ENCODE measurements at regions not wholly inside any gene's neighbourhood (a gene's known extent, or its start where the extent isn't known, plus 50 kb on each side); places are given as distances from the start of the nearest gene placed in this dataset.

- TF ChIP-seq GABPA (IDR thresholded peaks at IDR 0.05; ENCODE audit: low read depth) (no peak), CTCF (IDR thresholded peaks at IDR 0.05; ENCODE audit: insufficient read depth, low read length) (no peak), POLR2AphosphoS5 (IDR thresholded peaks at IDR 0.05; ENCODE audit: low read depth) (no peak), SPI1 (IDR thresholded peaks at IDR 0.05; ENCODE audit: borderline replicate concordance, low read depth) (no peak)
- TF ChIP-seq, protein P1, sequence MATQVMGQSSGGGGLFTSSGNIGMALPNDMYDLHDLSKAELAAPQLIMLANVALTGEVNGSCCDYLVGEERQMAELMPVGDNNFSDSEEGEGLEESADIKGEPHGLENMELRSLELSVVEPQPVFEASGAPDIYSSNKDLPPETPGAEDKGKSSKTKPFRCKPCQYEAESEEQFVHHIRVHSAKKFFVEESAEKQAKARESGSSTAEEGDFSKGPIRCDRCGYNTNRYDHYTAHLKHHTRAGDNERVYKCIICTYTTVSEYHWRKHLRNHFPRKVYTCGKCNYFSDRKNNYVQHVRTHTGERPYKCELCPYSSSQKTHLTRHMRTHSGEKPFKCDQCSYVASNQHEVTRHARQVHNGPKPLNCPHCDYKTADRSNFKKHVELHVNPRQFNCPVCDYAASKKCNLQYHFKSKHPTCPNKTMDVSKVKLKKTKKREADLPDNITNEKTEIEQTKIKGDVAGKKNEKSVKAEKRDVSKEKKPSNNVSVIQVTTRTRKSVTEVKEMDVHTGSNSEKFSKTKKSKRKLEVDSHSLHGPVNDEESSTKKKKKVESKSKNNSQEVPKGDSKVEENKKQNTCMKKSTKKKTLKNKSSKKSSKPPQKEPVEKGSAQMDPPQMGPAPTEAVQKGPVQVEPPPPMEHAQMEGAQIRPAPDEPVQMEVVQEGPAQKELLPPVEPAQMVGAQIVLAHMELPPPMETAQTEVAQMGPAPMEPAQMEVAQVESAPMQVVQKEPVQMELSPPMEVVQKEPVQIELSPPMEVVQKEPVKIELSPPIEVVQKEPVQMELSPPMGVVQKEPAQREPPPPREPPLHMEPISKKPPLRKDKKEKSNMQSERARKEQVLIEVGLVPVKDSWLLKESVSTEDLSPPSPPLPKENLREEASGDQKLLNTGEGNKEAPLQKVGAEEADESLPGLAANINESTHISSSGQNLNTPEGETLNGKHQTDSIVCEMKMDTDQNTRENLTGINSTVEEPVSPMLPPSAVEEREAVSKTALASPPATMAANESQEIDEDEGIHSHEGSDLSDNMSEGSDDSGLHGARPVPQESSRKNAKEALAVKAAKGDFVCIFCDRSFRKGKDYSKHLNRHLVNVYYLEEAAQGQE (IDR thresholded peaks at IDR 0.05; ENCODE audit: insufficient replicate concordance, low read depth), result no peak
Observed at GRCh38 chr1:195415584-195415983, 1192.7 kb downstream of the KCNT2 start.

All from HL-60 (cell line).